HepG2 (cell line): ENCODE measurements at regions not wholly inside any gene's neighbourhood (a gene's known extent, or its start where the extent isn't known, plus 50 kb on each side); places are given as distances from the start of the nearest gene placed in this dataset.

Experiments used
- BATF2 ChIP-seq: sonication (generic); formaldehyde crosslinking; IDR thresholded peaks from 2 replicates; pipeline ENCODE4 v1.8.0; 2022; ENCODE audit warnings: mild to moderate bottlenecking, missing genetic modification reagents, moderate library complexity
- CREB3 ChIP-seq: sonication (generic); formaldehyde crosslinking; IDR thresholded peaks from 2 replicates; pipeline ENCODE4 v1.5.0; 2020; ENCODE audit warnings: missing genetic modification reagents
- NR2F1 ChIP-seq, 2 experiments: fragments of 450-650 bp in 1 of 2; formaldehyde crosslinking in 1 of 2; IDR thresholded peaks; 2 replicates each; pipeline versions ENCODE4 v1.5.0 to v1.6.1; 2016 to 2020; ENCODE audit warnings: mild to moderate bottlenecking in 1 of 2, missing compliant biosample characterization in 1 of 2, missing genetic modification reagents in 1 of 2, moderate library complexity in 1 of 2
- TEAD2 ChIP-seq: sonication (generic); formaldehyde crosslinking; IDR thresholded peaks from 2 replicates; pipeline ENCODE4 v1.9.0; 2021; ENCODE audit warnings: missing genetic modification reagents
- UBTF ChIP-seq: sonication (generic); formaldehyde crosslinking; IDR thresholded peaks from 2 replicates; pipeline ENCODE4 v1.4.0; 2020; ENCODE audit warnings: mild to moderate bottlenecking, missing genetic modification reagents
- ZBTB1 ChIP-seq: sonication (generic); formaldehyde crosslinking; IDR thresholded peaks from 2 replicates; pipeline ENCODE4 v1.4.0; 2020; ENCODE audit warnings: missing genetic modification reagents, borderline replicate concordance

- no peak for TF ChIP-seq NR2F1 (CRISPR knock-in tag; IDR thresholded peaks at IDR 0.05)
- no peak for TF ChIP-seq TEAD2
- TF ChIP-seq ZBTB1 (CRISPR knock-in tag) = no peak
- no peak for TF ChIP-seq CREB3 (CRISPR knock-in tag)
- no peak for TF ChIP-seq BATF2 (CRISPR knock-in tag)
- TF ChIP-seq UBTF (CRISPR knock-in tag) = no peak
Measured at GRCh38 chr5:30142432-30142831, 1051.1 kb upstream of the CDH6 start.
